Panc1 (cell line): ENCODE measurements at regions not wholly inside any gene's neighbourhood (a gene's known extent, or its start where the extent isn't known, plus 50 kb on each side); places are given as distances from the start of the nearest gene placed in this dataset.
"Not testable (repeated sequence)": the region's sequence is repeated elsewhere in the genome, so short reads cannot be mapped to it uniquely, and the experiment has no call there.

Experiments used
- ATAC-seq: fragments of 200-7000 bp; cut with Tn5 transposase; 2 replicates; pipeline ENCODE4 v1.9.1; 2020; ENCODE audit warnings: mild to moderate bottlenecking, moderate library complexity
- BruUV-seq: library from RNA; stranded (reverse); fragments of 400-500 nt; replicated peaks from 2 replicates; lab custom pipeline; 2021; lab: Mats Ljungman, UMichigan
- CTCF ChIA-PET: fragments of 300-600 bp; sonication (Branson Sonifier 250); formaldehyde crosslinking; loops from one replicate; lab custom pipeline; 2022; ENCODE audit warnings: antibody characterized with exemption; lab: Charles Lee
- POLR2A ChIA-PET: fragments of 300-600 bp; sonication (Branson Sonifier 250); formaldehyde crosslinking; loops from one replicate; lab custom pipeline; 2022; ENCODE audit warnings: antibody characterized with exemption; lab: Charles Lee
- DNase-seq: peaks from one replicate; pipeline ENCODE4 v3.0.0-alpha.2; 2010; ENCODE audit warnings: low read depth, low spot score
- H3K27ac ChIP-seq: 2 replicates; pipeline ENCODE4 v1.5.1; 2011; ENCODE audit warnings: mild to moderate bottlenecking, low read length, inconsistent platforms
- H3K27me3 ChIP-seq: fragments of 200-500 bp; sonication (Bioruptor generic); 2 replicates; pipeline ENCODE4 v1.6.0; 2014; ENCODE audit warnings: low read length, inconsistent platforms; ENCODE audit not compliant: control insufficient read depth, insufficient read depth
- H3K36me3 ChIP-seq: fragments of 200-500 bp; sonication (Bioruptor generic); 2 replicates; pipeline ENCODE4 v1.5.1; 2014; ENCODE audit warnings: inconsistent platforms, mild to moderate bottlenecking, low read length, moderate library complexity; ENCODE audit not compliant: control insufficient read depth, insufficient read depth
- H3K4me1 ChIP-seq: 2 replicates; pipeline ENCODE4 v1.5.1; 2011; ENCODE audit warnings: inconsistent platforms, mild to moderate bottlenecking, low read length, moderate library complexity; ENCODE audit not compliant: control insufficient read depth, insufficient read depth
- H3K4me3 ChIP-seq, 2 experiments: 2 replicates each; pipeline ENCODE4 v1.5.1; 2011 to 2012; ENCODE audit warnings: low read depth in 2 of 2, low read length in 2 of 2, mild to moderate bottlenecking in 2 of 2, inconsistent platforms in 1 of 2, moderate library complexity in 1 of 2
- H3K9me3 ChIP-seq: fragments of 200-500 bp; sonication (Bioruptor generic); 2 replicates; pipeline ENCODE4 v1.5.1; 2014; ENCODE audit warnings: low read depth, mild to moderate bottlenecking, inconsistent platforms, low read length, moderate library complexity; ENCODE audit not compliant: control insufficient read depth, insufficient read depth
- POLR2AphosphoS5 ChIP-seq: IDR thresholded peaks from 2 replicates; pipeline ENCODE4 v1.6.1; 2012; ENCODE audit warnings: mild to moderate bottlenecking, low read depth, low read length, moderate library complexity
- SIN3A ChIP-seq: IDR thresholded peaks from 2 replicates; pipeline ENCODE4 v1.6.1; 2012; ENCODE audit warnings: low read depth, mild to moderate bottlenecking, low read length, moderate library complexity, borderline replicate concordance; ENCODE audit not compliant: insufficient read depth
- TCF7L2 ChIP-seq: IDR thresholded peaks from 2 replicates; pipeline ENCODE4 v1.6.1; 2011; ENCODE audit warnings: mild to moderate bottlenecking, low read depth, low read length, inconsistent platforms
- in situ Hi-C: cut with HindIII; loops from 2 replicates; pipeline ENCODE4 v1.10.0; 2016; ENCODE audit warnings: low sequenced_read_pairs, low pct_unique_long_range_greater_than_20kb
- intact Hi-C: fragments of 100-400 bp; cut with micrococcal nuclease; formaldehyde crosslinking; loops from one replicate; pipeline ENCODE4 v1.10.0; 2022; ENCODE audit not compliant: unreplicated experiment
- TF ChIP-seq, protein P1 (sequence below): fragments of 450-650 bp; IDR thresholded peaks from 2 replicates; pipeline ENCODE4 v1.5.1; 2017; ENCODE audit warnings: mild to moderate bottlenecking
- TF ChIP-seq, protein P2 (sequence below), 2 experiments: IDR thresholded peaks; 2 replicates each; pipeline ENCODE4 v1.6.1; 2011 to 2012; ENCODE audit warnings: low read depth in 2 of 2, control low read depth in 1 of 2, low read length in 1 of 2, mild to moderate bottlenecking in 1 of 2, moderate library complexity in 1 of 2; ENCODE audit not compliant: insufficient read depth in 1 of 2

DNA sequence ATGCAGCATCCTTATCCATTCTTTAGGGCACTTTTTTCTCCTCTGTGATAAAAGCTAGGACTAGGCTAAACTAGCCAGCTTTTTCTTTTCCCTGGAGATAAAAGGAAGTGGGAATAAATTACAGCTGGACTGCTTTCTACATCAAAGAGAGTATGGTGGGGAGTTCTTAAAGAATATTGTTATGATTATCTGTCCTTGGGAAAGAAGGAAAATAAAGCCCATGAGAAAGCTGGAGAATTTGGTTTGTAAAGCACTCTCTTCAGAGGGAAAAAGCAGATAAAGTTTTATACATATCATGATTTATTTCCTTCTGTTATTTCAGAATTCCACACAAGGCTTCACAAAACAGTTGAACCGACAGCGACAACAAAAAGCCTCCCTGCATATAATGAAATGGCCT is 923.0 kb downstream of the DIPK2A start:
- ATAC-seq (no peak), DNase-seq (no peak)
- Histone ChIP-seq H3K27ac (no peak overlapping the region), H3K36me3 (no peaks in the 10 kb centered on the region), H3K4me3 (no peak overlapping the region), H3K9me3 (no peaks in the 10 kb centered on the region), H3K4me1 (no peaks in the 10 kb centered on the region), H3K27me3 (no peaks in the 10 kb centered on the region)
- CTCF ChIA-PET: no interaction called here
- POLR2A ChIA-PET: no interaction called here
- intact Hi-C loops: no loop called here
- in situ Hi-C loops: no loop called here
- BruUV-seq: no TSS peak
- TF ChIP-seq POLR2AphosphoS5 (no peak), SIN3A (no peak), TCF7L2 (no peak)
- TF ChIP-seq, protein P1, sequence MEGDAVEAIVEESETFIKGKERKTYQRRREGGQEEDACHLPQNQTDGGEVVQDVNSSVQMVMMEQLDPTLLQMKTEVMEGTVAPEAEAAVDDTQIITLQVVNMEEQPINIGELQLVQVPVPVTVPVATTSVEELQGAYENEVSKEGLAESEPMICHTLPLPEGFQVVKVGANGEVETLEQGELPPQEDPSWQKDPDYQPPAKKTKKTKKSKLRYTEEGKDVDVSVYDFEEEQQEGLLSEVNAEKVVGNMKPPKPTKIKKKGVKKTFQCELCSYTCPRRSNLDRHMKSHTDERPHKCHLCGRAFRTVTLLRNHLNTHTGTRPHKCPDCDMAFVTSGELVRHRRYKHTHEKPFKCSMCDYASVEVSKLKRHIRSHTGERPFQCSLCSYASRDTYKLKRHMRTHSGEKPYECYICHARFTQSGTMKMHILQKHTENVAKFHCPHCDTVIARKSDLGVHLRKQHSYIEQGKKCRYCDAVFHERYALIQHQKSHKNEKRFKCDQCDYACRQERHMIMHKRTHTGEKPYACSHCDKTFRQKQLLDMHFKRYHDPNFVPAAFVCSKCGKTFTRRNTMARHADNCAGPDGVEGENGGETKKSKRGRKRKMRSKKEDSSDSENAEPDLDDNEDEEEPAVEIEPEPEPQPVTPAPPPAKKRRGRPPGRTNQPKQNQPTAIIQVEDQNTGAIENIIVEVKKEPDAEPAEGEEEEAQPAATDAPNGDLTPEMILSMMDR: no peak
- TF ChIP-seq, protein P2, sequence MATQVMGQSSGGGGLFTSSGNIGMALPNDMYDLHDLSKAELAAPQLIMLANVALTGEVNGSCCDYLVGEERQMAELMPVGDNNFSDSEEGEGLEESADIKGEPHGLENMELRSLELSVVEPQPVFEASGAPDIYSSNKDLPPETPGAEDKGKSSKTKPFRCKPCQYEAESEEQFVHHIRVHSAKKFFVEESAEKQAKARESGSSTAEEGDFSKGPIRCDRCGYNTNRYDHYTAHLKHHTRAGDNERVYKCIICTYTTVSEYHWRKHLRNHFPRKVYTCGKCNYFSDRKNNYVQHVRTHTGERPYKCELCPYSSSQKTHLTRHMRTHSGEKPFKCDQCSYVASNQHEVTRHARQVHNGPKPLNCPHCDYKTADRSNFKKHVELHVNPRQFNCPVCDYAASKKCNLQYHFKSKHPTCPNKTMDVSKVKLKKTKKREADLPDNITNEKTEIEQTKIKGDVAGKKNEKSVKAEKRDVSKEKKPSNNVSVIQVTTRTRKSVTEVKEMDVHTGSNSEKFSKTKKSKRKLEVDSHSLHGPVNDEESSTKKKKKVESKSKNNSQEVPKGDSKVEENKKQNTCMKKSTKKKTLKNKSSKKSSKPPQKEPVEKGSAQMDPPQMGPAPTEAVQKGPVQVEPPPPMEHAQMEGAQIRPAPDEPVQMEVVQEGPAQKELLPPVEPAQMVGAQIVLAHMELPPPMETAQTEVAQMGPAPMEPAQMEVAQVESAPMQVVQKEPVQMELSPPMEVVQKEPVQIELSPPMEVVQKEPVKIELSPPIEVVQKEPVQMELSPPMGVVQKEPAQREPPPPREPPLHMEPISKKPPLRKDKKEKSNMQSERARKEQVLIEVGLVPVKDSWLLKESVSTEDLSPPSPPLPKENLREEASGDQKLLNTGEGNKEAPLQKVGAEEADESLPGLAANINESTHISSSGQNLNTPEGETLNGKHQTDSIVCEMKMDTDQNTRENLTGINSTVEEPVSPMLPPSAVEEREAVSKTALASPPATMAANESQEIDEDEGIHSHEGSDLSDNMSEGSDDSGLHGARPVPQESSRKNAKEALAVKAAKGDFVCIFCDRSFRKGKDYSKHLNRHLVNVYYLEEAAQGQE (IDR thresholded peaks at IDR 0.05; ENCODE audit: insufficient read depth in 1 of 2, low read depth in 2 of 2, low read length in 1 of 2): no peak

DNA sequence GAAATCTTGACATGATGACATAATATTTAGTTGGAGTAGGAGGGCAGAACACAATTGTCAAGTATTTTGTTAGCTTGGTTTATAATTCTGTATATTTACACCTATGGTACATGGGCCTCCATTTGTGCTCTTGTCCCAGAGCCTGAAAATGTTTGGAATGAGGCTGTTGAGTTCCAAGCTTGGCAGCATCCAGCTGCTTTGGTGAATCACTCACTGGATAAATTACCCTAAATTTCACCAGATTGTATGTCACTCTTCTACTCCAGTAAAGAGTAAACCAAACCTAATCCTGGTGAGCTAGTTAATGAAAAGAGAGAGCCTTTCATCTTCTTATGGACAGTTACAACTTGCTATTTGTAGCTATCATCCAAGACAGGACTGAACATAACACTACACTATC is 928.7 kb downstream of the DIPK2A start:
- DNase-seq (no peak), ATAC-seq (no peak)
- no peaks in the 10 kb centered on the region for H3K4me1 ChIP-seq
- no peak overlapping the region for H3K4me3 ChIP-seq
- POLR2A ChIA-PET: no interaction called here
- BruUV-seq: no TSS peak
- in situ Hi-C loops: no loop called here
- CTCF ChIA-PET: no interaction called here
- intact Hi-C loops: no loop called here
- H3K27me3 ChIP-seq: no peaks in the 10 kb centered on the region
- no peak overlapping the region for H3K27ac ChIP-seq
- H3K36me3 ChIP-seq: no peaks in the 10 kb centered on the region
- TF ChIP-seq SIN3A (no peak), POLR2AphosphoS5 (no peak), TCF7L2 (no peak)
- TF ChIP-seq, protein P2 (IDR thresholded peaks at IDR 0.05; ENCODE audit: insufficient read depth in 1 of 2, low read depth in 2 of 2, low read length in 1 of 2): no peak
- TF ChIP-seq, protein P1: no peak
- no peaks in the 10 kb centered on the region for H3K9me3 ChIP-seq

DNA sequence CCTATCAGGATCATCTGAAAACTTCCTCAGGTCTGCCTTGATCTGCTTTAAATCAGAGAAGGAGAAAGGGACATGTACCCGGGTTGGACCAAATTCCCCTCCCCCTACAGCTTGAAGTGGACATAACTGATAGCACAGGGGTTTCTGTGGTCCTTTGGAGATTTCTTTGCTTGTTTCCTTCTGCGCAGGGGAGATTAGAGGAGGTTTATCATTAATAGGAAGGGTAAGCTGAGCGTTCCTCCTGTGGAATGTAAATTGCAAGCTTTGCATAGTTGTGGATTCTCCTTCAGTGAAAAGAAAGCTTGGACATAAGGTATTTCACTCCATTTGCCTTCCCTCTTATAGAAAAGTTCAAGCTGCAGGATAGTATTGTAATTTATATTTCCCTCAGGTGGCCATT is 936.0 kb downstream of the DIPK2A start:
- in situ Hi-C loops, DNase-seq, CTCF ChIA-PET, H3K27ac ChIP-seq, BruUV-seq, H3K4me3 ChIP-seq, H3K9me3 ChIP-seq, ATAC-seq, H3K27me3 ChIP-seq, intact Hi-C loops, POLR2A ChIA-PET, H3K36me3 ChIP-seq, H3K4me1 ChIP-seq: not testable (repeated sequence)
